ENCODE measurements at regions not wholly inside any gene's neighbourhood (a gene's known extent, or its start where the extent isn't known, plus 50 kb on each side); places are given as distances from the start of the nearest gene placed in this dataset.
"Not testable (repeated sequence)": the region's sequence is repeated elsewhere in the genome, so short reads cannot be mapped to it uniquely, and the experiment has no call there.

DNA sequence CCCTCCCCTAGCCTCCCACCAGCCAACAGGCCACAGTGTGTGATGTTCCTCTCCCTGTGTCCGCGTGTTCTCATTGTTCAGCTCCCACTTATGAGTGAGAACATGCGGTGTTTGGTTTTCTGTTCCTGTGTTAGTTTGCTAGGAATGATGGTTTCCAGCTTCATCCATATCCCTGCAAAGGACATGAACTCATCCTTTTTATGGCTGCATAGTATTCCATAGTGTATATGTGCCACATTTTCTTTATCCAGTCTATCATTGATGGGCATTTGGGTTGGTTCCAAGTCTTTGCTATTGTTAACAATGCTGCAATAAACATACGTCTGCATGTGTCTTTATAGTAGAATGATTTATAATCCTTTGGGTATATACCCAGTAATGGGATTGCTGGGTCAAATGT, 239.0 kb upstream of the EXOC2 start:
- TF ChIP-seq, protein P1, sequence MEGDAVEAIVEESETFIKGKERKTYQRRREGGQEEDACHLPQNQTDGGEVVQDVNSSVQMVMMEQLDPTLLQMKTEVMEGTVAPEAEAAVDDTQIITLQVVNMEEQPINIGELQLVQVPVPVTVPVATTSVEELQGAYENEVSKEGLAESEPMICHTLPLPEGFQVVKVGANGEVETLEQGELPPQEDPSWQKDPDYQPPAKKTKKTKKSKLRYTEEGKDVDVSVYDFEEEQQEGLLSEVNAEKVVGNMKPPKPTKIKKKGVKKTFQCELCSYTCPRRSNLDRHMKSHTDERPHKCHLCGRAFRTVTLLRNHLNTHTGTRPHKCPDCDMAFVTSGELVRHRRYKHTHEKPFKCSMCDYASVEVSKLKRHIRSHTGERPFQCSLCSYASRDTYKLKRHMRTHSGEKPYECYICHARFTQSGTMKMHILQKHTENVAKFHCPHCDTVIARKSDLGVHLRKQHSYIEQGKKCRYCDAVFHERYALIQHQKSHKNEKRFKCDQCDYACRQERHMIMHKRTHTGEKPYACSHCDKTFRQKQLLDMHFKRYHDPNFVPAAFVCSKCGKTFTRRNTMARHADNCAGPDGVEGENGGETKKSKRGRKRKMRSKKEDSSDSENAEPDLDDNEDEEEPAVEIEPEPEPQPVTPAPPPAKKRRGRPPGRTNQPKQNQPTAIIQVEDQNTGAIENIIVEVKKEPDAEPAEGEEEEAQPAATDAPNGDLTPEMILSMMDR (IDR thresholded peaks at IDR 0.05; ENCODE audit: poor library complexity), result not testable (repeated sequence)
- not testable (repeated sequence) for TF ChIP-seq EZH2 (IDR thresholded peaks at IDR 0.05; ENCODE audit: borderline replicate concordance); EZH2phosphoT487 (IDR thresholded peaks at IDR 0.05; ENCODE audit: low read depth, severe bottlenecking, unreplicated experiment)

All from hepatocyte (in vitro differentiated cells).